Mucosa of descending colon (tissue), 3 donors: ENCODE measurements at regions not wholly inside any gene's neighbourhood (a gene's known extent, or its start where the extent isn't known, plus 50 kb on each side); places are given as distances from the start of the nearest gene placed in this dataset.

Experiments used
- ATAC-seq: fragments of 200-7000 bp; cut with Tn5 transposase; one replicate; pipeline ENCODE4 v1.9.1; 2020; ENCODE audit warnings: mild to moderate bottlenecking, moderate library complexity
- DNase-seq, 3 donors: peaks; one replicate each; pipeline ENCODE4 v3.0.0-alpha.2; 2020
- H3K36me3 ChIP-seq: fragments of 200-600 bp; one replicate; pipeline ENCODE4 v1.8.0; 2021; ENCODE audit warnings: low read depth, mild to moderate bottlenecking
- H3K4me1 ChIP-seq: fragments of 200-600 bp; one replicate; pipeline ENCODE4 v1.8.0; 2021; ENCODE audit warnings: low read depth, mild to moderate bottlenecking
- H3K4me3 ChIP-seq: fragments of 200-600 bp; one replicate; pipeline ENCODE4 v1.8.0; 2021; ENCODE audit warnings: mild to moderate bottlenecking
- H3K9me3 ChIP-seq: fragments of 200-600 bp; one replicate; pipeline ENCODE4 v1.8.0; 2021; ENCODE audit warnings: mild to moderate bottlenecking
- intact Hi-C, 2 donors: fragments of 100-400 bp; cut with DNase I in 1 of 2; cut with micrococcal nuclease in 1 of 2; formaldehyde crosslinking; loops; one replicate each; pipeline versions ENCODE4 v1.11.0 to v1.11.1; 2022; cut with DNase I, micrococcal nuclease
- TF ChIP-seq, protein P1 (sequence below): fragments of 200-600 bp; IDR thresholded peaks from one replicate; pipeline ENCODE4 v1.8.0; 2022; ENCODE audit warnings: antibody characterized with exemption, mild to moderate bottlenecking
- donor health status: DM: no; HTN: no; CAD: no; lungs with moderate emphysema.
- donor health status: DM: no; HTN: no; CAD: no.
- donor health status: DM: no; HTN: yes; CAD: no.

DNA sequence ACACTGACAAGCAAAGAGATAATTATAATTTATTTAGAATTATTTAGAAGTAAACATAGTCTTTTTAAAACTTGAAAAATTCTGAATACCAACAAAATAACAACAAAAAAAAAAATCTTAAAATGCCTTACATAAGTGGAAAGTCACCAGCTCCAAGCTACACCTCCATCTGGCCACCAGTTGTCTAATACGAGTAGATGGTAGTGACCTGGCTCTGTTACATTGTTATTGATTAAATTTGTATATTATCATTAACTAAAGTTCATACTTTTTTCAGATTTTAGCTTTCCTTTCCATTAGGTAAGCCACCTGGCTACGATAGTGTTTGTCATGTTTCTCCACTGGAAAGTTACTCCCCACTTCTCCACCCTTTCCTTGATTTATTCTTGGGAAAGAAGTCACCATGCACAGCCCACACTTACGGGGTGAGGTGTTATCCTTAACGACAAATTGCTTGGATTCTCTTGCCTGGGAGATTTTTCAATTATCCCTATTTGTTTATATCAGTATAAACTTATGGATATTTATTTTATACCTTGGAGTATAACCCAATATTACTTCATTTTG, 464.5 kb upstream of the CHAC2 start:
- ATAC-seq (no peak), DNase-seq (no peak)
- H3K9me3 ChIP-seq = no peaks in the 10 kb centered on the region
- intact Hi-C loops = no loop called here
- no peaks in the 10 kb centered on the region for H3K4me1 ChIP-seq
- no peak overlapping the region for H3K4me3 ChIP-seq
- TF ChIP-seq, protein P1, sequence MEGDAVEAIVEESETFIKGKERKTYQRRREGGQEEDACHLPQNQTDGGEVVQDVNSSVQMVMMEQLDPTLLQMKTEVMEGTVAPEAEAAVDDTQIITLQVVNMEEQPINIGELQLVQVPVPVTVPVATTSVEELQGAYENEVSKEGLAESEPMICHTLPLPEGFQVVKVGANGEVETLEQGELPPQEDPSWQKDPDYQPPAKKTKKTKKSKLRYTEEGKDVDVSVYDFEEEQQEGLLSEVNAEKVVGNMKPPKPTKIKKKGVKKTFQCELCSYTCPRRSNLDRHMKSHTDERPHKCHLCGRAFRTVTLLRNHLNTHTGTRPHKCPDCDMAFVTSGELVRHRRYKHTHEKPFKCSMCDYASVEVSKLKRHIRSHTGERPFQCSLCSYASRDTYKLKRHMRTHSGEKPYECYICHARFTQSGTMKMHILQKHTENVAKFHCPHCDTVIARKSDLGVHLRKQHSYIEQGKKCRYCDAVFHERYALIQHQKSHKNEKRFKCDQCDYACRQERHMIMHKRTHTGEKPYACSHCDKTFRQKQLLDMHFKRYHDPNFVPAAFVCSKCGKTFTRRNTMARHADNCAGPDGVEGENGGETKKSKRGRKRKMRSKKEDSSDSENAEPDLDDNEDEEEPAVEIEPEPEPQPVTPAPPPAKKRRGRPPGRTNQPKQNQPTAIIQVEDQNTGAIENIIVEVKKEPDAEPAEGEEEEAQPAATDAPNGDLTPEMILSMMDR = no peak
- no peaks in the 10 kb centered on the region for H3K36me3 ChIP-seq

DNA sequence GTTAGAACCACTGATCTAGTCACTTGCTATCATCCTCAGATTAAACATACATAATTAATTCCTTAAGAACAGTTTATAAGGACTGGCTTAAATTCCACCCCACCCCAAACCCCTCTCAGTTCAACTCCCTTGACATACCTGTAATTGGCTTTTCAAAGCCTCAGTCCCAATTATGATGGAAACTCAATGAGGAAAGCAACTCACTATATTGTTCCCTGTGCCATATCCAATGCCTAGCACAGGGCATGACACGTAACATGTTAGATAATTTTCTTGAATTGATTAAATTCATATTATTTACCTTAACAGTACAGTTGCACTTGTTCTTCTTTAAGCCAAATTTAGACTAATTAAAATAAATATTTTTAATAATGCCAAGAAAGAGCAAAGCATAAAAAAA, 465.1 kb upstream of the CHAC2 start:
- Histone ChIP-seq H3K4me1 (no peaks in the 10 kb centered on the region), H3K4me3 (no peak overlapping the region), H3K9me3 (no peaks in the 10 kb centered on the region), H3K36me3 (no peaks in the 10 kb centered on the region)
- DNase-seq (no peak), ATAC-seq (no peak)
- intact Hi-C loops = no loop called here
- TF ChIP-seq, protein P1 = no peak

DNA sequence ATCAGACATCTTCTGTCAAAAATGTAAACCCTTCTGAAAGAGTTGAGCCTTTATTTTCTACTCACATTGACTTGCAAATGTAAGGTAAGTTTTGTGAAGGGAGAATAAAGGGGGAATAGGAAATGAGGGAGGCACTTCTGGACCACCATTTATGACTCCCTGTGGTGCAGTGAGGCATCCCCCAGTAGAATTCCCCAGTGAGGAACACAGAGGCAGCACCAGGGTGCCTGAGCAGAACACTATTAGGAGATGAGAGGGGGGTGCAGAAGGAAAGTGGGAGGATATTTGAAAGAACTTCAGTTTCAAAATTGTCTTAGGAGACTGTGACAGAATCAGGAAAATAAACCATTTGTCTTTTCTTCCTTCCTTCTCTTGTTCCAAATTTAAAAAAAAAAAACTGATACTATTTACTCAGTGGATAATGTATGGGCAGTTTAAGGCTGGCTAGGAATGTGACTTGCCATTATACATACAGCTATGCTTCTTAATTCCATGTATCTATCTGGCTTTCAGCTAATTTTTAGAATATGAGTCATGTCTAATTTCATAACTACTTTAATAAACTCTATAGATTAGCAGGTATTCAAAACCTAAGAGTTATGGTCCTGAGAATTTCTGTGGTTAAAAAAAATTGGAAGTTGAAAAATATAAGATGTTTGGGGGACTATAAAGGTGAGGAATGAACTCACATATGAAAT, 478.1 kb upstream of the CHAC2 start:
- DNase-seq = no peak
- ATAC-seq = no peak
- H3K4me3 ChIP-seq = no peak overlapping the region
- no peaks in the 10 kb centered on the region for H3K36me3 ChIP-seq
- H3K9me3 ChIP-seq = no peaks in the 10 kb centered on the region
- TF ChIP-seq, protein P1 = no peak
- intact Hi-C loops = no loop called here
- no peaks in the 10 kb centered on the region for H3K4me1 ChIP-seq

DNA sequence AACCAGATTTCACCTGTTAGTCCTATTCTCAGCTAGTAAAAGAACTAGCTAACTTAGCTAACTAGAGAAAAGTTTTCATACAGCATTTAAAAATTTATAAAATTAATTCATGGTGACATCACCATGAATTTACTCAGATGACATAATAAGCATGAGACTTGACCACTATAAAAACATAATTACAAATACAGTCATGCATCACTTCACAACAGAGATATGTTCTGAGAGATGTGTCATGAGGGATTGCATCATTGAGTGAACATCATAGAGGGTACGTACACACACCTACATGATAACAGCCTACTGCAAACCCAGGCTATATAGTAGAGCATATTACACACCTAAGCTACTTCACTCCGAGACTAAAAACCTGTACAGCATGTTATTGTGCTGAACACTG, 481.3 kb upstream of the CHAC2 start:
- intact Hi-C loops = no loop called here
- Histone ChIP-seq H3K4me3 (no peak overlapping the region), H3K9me3 (no peaks in the 10 kb centered on the region), H3K4me1 (no peaks in the 10 kb centered on the region), H3K36me3 (no peaks in the 10 kb centered on the region)
- TF ChIP-seq, protein P1 = no peak
- no peak for DNase-seq
- ATAC-seq = no peak

DNA sequence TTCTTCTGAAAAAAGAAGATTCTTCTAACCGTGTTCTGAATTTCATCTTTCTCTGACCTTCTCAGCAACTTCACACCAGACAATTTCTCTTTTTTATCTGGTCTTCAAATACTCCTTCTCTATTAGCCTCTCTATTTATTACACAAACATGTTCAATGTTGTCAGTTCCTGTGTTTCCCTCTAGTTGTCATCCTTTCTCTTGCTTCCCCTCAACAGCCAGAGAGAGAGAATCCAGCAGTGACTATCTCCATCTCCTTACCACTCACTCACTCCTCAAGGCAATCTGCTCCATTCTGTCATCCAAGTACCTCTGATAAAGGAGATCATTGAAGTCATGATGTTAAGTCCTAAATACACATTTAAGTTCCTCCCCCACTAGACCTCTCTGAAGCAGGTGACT, 491.9 kb upstream of the CHAC2 start:
- no peak for ATAC-seq
- H3K4me3 ChIP-seq = no peak overlapping the region
- DNase-seq = no peak
- TF ChIP-seq, protein P1 = no peak
- H3K36me3 ChIP-seq = no peaks in the 10 kb centered on the region
- intact Hi-C loops = no loop called here
- H3K4me1 ChIP-seq = no peaks in the 10 kb centered on the region
- no peaks in the 10 kb centered on the region for H3K9me3 ChIP-seq

DNA sequence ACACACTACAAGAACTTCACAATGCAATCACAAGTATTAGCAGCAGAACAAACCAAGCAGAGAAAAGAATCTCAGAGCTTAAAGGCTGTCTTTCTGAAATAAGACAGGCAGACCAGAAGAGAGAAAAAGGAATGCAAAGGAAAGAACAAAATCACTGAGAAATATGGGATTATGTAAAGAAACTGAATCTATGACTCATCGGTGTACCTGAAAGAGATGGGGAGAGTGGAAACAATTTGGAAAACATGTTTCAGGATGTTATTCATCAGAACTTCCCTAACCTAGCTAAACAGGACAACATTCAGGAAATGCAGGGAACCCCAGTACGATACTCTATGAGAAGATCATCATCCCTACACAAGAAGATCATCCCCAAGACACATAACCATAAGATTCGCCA, 499.0 kb upstream of the CHAC2 start:
- DNase-seq (no peak), ATAC-seq (no peak)
- intact Hi-C loops = no loop called here
- Histone ChIP-seq H3K9me3 (no peaks in the 10 kb centered on the region), H3K4me3 (no peak overlapping the region), H3K36me3 (no peaks in the 10 kb centered on the region), H3K4me1 (no peaks in the 10 kb centered on the region)
- TF ChIP-seq, protein P1 = no peak
